KMS-11 (cell line): ENCODE measurements at regions not wholly inside any gene's neighbourhood (a gene's known extent, or its start where the extent isn't known, plus 50 kb on each side); places are given as distances from the start of the nearest gene placed in this dataset.

Source experiments
- H2AFZ ChIP-seq: fragments of 200-600 bp; sonication (generic); 2 replicates; pipeline ENCODE4 v1.6.1; 2016; ENCODE audit warnings: antibody characterized with exemption, mixed run types, low read depth
- H3K27ac ChIP-seq: fragments of 200-600 bp; sonication (generic); 2 replicates; pipeline ENCODE4 v1.6.1; 2016; ENCODE audit warnings: mild to moderate bottlenecking, mixed run types
- H3K27me3 ChIP-seq: fragments of 200-600 bp; sonication (generic); 2 replicates; pipeline ENCODE4 v1.6.1; 2017; ENCODE audit warnings: mild to moderate bottlenecking, low read depth, mixed run types, moderate library complexity; ENCODE audit not compliant: insufficient read depth
- H3K36me3 ChIP-seq: fragments of 200-600 bp; sonication (generic); 2 replicates; pipeline ENCODE4 v1.6.1; 2017; ENCODE audit warnings: mild to moderate bottlenecking, mixed run types; ENCODE audit not compliant: insufficient read depth
- H3K4me1 ChIP-seq: fragments of 200-600 bp; sonication (generic); 2 replicates; pipeline ENCODE4 v1.6.1; 2016; ENCODE audit warnings: mild to moderate bottlenecking, low read depth, mixed run types; ENCODE audit not compliant: poor library complexity, severe bottlenecking
- H3K4me2 ChIP-seq: fragments of 200-600 bp; sonication (generic); 2 replicates; pipeline ENCODE4 v1.7.0; 2016; ENCODE audit warnings: mild to moderate bottlenecking, mixed run types
- H3K4me3 ChIP-seq: fragments of 200-600 bp; sonication (generic); IDR thresholded peaks from 2 replicates; pipeline ENCODE4 v1.6.1; 2017; ENCODE audit warnings: low read depth, low read length, mixed read lengths; ENCODE audit not compliant: insufficient read depth
- H3K79me2 ChIP-seq: fragments of 200-600 bp; sonication (generic); 2 replicates; pipeline ENCODE4 v1.6.1; 2016; ENCODE audit warnings: low read depth, mixed run types; ENCODE audit not compliant: insufficient read depth
- H3K9ac ChIP-seq: fragments of 200-600 bp; sonication (generic); 2 replicates; pipeline ENCODE4 v1.6.1; 2016; ENCODE audit warnings: mild to moderate bottlenecking, mixed run types
- H4K20me1 ChIP-seq: fragments of 200-600 bp; sonication (generic); 2 replicates; pipeline ENCODE4 v1.6.1; 2016; ENCODE audit warnings: mild to moderate bottlenecking, mixed run types; ENCODE audit not compliant: insufficient read depth
- CTCF ChIP-seq: fragments of 200-600 bp; sonication (generic); conservative IDR thresholded peaks from 2 replicates; pipeline ENCODE4 v1.6.1; 2017; ENCODE audit warnings: low read depth, mild to moderate bottlenecking, antibody characterized with exemption, low read length, moderate library complexity, mixed read lengths

GRCh38 chr4:58064653-58065052 lies 954.5 kb upstream of the IGFBP7 start:
- Histone ChIP-seq H3K4me2 (no peak overlapping the region), H4K20me1 (no peaks in the 10 kb centered on the region), H3K27me3 (no peaks in the 10 kb centered on the region), H3K4me1 (no peaks in the 10 kb centered on the region), H2AFZ (no peak overlapping the region), H3K27ac (no peak overlapping the region), H3K36me3 (no peaks in the 10 kb centered on the region), H3K9ac (no peak overlapping the region), H3K79me2 (no peaks in the 10 kb centered on the region), H3K4me3 (no peak overlapping the region)
- TF ChIP-seq CTCF: no peak

GRCh38 chr4:58063404-58064160 lies 953.4 kb upstream of the IGFBP7 start:
- H3K79me2 ChIP-seq: no peaks in the 10 kb centered on the region
- H3K27me3 ChIP-seq: no peaks in the 10 kb centered on the region
- H3K9ac ChIP-seq: no peak overlapping the region
- H3K36me3 ChIP-seq: no peaks in the 10 kb centered on the region
- H3K4me1 ChIP-seq: no peaks in the 10 kb centered on the region
- no peaks in the 10 kb centered on the region for H4K20me1 ChIP-seq
- no peak for TF ChIP-seq CTCF
- H2AFZ ChIP-seq: no peak overlapping the region
- no peak overlapping the region for H3K4me3 ChIP-seq
- H3K27ac ChIP-seq: no peak overlapping the region
- no peak overlapping the region for H3K4me2 ChIP-seq

- Histone ChIP-seq H3K4me2 (no peak overlapping the region), H3K79me2 (no peaks in the 10 kb centered on the region), H3K27ac (no peak overlapping the region), H3K4me1 (no peaks in the 10 kb centered on the region), H4K20me1 (no peaks in the 10 kb centered on the region), H3K27me3 (no peaks in the 10 kb centered on the region), H3K4me3 (no peak overlapping the region), H3K9ac (no peak overlapping the region), H3K36me3 (no peaks in the 10 kb centered on the region), H2AFZ (no peak overlapping the region)
- no peak for TF ChIP-seq CTCF
Measured at GRCh38 chr4:58061967-58062366, 951.8 kb upstream of the IGFBP7 start.

- H2AFZ ChIP-seq: no peak overlapping the region
Measured at GRCh38 chr4:58050439-58050838, 940.3 kb upstream of the IGFBP7 start.

More at GRCh38 chr4:58050439-58050838, 940.3 kb upstream of the IGFBP7 start:
- H4K20me1 ChIP-seq: no peaks in the 10 kb centered on the region
- no peak overlapping the region for H3K9ac ChIP-seq
- H3K27ac ChIP-seq: no peak overlapping the region
- H3K79me2 ChIP-seq: no peaks in the 10 kb centered on the region
- no peaks in the 10 kb centered on the region for H3K4me1 ChIP-seq
- H3K36me3 ChIP-seq: no peaks in the 10 kb centered on the region
- H3K27me3 ChIP-seq: no peaks in the 10 kb centered on the region
- TF ChIP-seq CTCF: no peak
- no peak overlapping the region for H3K4me2 ChIP-seq
- H3K4me3 ChIP-seq: no peak overlapping the region
